ENCODE measurements at regions not wholly inside any gene's neighbourhood (a gene's known extent, or its start where the extent isn't known, plus 50 kb on each side); places are given as distances from the start of the nearest gene placed in this dataset.

DNA sequence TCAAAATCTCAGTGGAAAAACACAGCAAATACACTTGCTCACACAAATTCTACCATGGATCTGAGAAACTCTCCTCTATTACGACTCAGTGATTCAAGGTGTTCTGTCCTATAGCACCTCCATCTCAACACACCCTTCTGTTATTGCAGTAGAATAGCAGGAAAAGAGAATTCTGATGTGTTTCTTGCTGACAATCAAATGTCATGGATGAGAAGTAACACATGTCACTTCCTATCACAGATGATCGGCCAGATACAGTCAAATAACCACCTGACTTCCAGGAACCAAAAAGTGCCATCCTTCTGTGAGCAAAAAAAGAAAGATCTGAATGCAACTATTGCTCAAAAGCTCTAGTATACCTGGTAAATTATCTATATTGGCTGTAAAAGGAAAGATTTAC lies 734.2 kb upstream of the GBE1 start:
- TF ChIP-seq, protein P1, sequence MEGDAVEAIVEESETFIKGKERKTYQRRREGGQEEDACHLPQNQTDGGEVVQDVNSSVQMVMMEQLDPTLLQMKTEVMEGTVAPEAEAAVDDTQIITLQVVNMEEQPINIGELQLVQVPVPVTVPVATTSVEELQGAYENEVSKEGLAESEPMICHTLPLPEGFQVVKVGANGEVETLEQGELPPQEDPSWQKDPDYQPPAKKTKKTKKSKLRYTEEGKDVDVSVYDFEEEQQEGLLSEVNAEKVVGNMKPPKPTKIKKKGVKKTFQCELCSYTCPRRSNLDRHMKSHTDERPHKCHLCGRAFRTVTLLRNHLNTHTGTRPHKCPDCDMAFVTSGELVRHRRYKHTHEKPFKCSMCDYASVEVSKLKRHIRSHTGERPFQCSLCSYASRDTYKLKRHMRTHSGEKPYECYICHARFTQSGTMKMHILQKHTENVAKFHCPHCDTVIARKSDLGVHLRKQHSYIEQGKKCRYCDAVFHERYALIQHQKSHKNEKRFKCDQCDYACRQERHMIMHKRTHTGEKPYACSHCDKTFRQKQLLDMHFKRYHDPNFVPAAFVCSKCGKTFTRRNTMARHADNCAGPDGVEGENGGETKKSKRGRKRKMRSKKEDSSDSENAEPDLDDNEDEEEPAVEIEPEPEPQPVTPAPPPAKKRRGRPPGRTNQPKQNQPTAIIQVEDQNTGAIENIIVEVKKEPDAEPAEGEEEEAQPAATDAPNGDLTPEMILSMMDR (IDR thresholded peaks at IDR 0.05; ENCODE audit: insufficient read depth, low read length, poor library complexity, severe bottlenecking): no peak
- TF ChIP-seq EZH2phosphoT487 (conservative IDR thresholded peaks at IDR 0.05; ENCODE audit: low read length): no peak

Data from SU-DHL-6 (cell line).